ENCODE measurements at regions not wholly inside any gene's neighbourhood (a gene's known extent, or its start where the extent isn't known, plus 50 kb on each side); places are given as distances from the start of the nearest gene placed in this dataset.
"Not testable (repeated sequence)": the region's sequence is repeated elsewhere in the genome, so short reads cannot be mapped to it uniquely, and the experiment has no call there.

- no peak for TF ChIP-seq ZNF416 (tag by site-specific recombination; IDR thresholded peaks at IDR 0.05)
These were observed 854.3 kb downstream of the UQCRFS1 start (continued) for GRCh38 chr19:28358633-28359032.

GRCh38 chr19:28351761-28352160 is 861.2 kb downstream of the UQCRFS1 start:
- CTCF ChIA-PET: no interaction called here
- peaks cover 0 to 8% of the 10 kb centered on the region in 2 experiments; a peak in 1 of 3 replicates for H3K36me3 ChIP-seq (ENCODE audit: control insufficient read depth in 2 of 2, insufficient read depth in 1 of 2, low read length in 2 of 2)
- H3K9me3 ChIP-seq (ENCODE audit: control insufficient read depth, insufficient read depth, low read depth, low read length): peaks cover 14% of the 10 kb centered on the region
- no peak for TF ChIP-seq ZNF623 (tag by site-specific recombination; IDR thresholded peaks at IDR 0.05)
- no peak for TF ChIP-seq ZNF354C (tag by site-specific recombination; IDR thresholded peaks at IDR 0.05; ENCODE audit: borderline replicate concordance, low read depth)
- TF ChIP-seq ZNF521 (tag by site-specific recombination; IDR thresholded peaks at IDR 0.05): no peak
- TF ChIP-seq SCRT1 (tag by site-specific recombination; IDR thresholded peaks at IDR 0.05; ENCODE audit: borderline replicate concordance): no peak
- TF ChIP-seq ZNF677 (tag by site-specific recombination; IDR thresholded peaks at IDR 0.05): no peak
- no peak for TF ChIP-seq ZSCAN4 (tag by site-specific recombination; IDR thresholded peaks at IDR 0.05)
- TF ChIP-seq ZNF26 (tag by site-specific recombination; IDR thresholded peaks at IDR 0.05): no peak
- no peak for TF ChIP-seq ZBTB10 (tag by site-specific recombination; IDR thresholded peaks at IDR 0.05)
- no peak for TF ChIP-seq ZNF426 (tag by site-specific recombination; IDR thresholded peaks at IDR 0.05)
- H3K4me1 ChIP-seq (ENCODE audit: control insufficient read depth, insufficient read depth, low read length): peaks cover 4% of the 10 kb centered on the region; the same call in 1 of the 2 replicates
- POLR2A ChIA-PET: no interaction called here
- H3K4me3 ChIP-seq (ENCODE audit: low read depth, low read length): no peak overlapping the region
- H3K27ac ChIP-seq (ENCODE audit: extremely low read depth, low read depth, low read length): no peak overlapping the region

DNA sequence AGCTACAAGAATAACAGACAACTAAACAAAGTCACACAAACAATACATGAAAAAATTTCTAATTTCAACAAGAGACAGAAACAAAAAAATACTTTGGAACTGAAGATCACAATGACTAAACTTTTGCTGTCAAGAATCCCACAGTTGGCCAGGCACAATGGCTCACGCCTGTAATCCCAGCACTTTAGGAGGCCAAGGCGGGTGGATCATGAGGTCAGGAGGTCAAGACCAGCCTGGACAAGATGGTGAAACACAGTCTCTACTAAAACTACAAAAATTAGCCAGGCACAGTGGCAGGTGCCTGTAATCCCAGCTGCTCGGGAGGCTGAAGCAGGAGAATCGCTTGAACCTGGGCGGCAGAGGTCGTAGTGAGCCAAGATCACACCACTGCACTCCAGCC is 861.6 kb downstream of the UQCRFS1 start:
- H3K4me3 ChIP-seq (ENCODE audit: low read depth, low read length); CTCF ChIA-PET; POLR2A ChIA-PET; H3K36me3 ChIP-seq (ENCODE audit: control insufficient read depth in 2 of 2, insufficient read depth in 1 of 2, low read length in 2 of 2); H3K4me1 ChIP-seq (ENCODE audit: control insufficient read depth, insufficient read depth, low read length); H3K27ac ChIP-seq (ENCODE audit: extremely low read depth, low read depth, low read length): not testable (repeated sequence)
- peaks cover 14% of the 10 kb centered on the region for H3K9me3 ChIP-seq (ENCODE audit: control insufficient read depth, insufficient read depth, low read depth, low read length)

- no peak overlapping the region for H3K4me3 ChIP-seq (ENCODE audit: low read depth, low read length)
- TF ChIP-seq YY2 (tag by site-specific recombination; IDR thresholded peaks at IDR 0.05) (no peak), ZBTB7A (tag by site-specific recombination; IDR thresholded peaks at IDR 0.05; ENCODE audit: low read depth) (no peak), ZNF624 (tag by site-specific recombination; IDR thresholded peaks at IDR 0.05) (no peak), ZNF529 (tag by site-specific recombination; IDR thresholded peaks at IDR 0.05; ENCODE audit: insufficient replicate concordance) (no peak), ZNF169 (tag by site-specific recombination; IDR thresholded peaks at IDR 0.05) (no peak)
- peaks cover 4% of the 10 kb centered on the region; the same call in 1 of the 2 replicates for H3K4me1 ChIP-seq (ENCODE audit: control insufficient read depth, insufficient read depth, low read length)
- POLR2A ChIA-PET: no interaction called here
- CTCF ChIA-PET: no interaction called here
- peaks cover 0 to 6% of the 10 kb centered on the region in 2 experiments; a peak in 1 of 3 replicates for H3K36me3 ChIP-seq (ENCODE audit: control insufficient read depth in 2 of 2, insufficient read depth in 1 of 2, low read length in 2 of 2)
- no peak overlapping the region for H3K27ac ChIP-seq (ENCODE audit: extremely low read depth, low read depth, low read length)
- H3K9me3 ChIP-seq (ENCODE audit: control insufficient read depth, insufficient read depth, low read depth, low read length): peaks cover 14% of the 10 kb centered on the region
These were observed 862.3 kb downstream of the UQCRFS1 start for GRCh38 chr19:28350673-28351072.
